SK-N-SH treated with all-trans-retinoic acid at 6 μM for 48 hours (cell line): ENCODE measurements at regions not wholly inside any gene's neighbourhood (a gene's known extent, or its start where the extent isn't known, plus 50 kb on each side); places are given as distances from the start of the nearest gene placed in this dataset.

Source experiments
- ATAC-seq: fragments of 200-7000 bp; cut with Tn5 transposase; 3 replicates; pipeline ENCODE4 v1.9.1; 2020; ENCODE audit warnings: mild to moderate bottlenecking, moderate library complexity
- ARNTL ChIP-seq: fragments of 450-650 bp; formaldehyde crosslinking; IDR thresholded peaks from 2 replicates; pipeline ENCODE4 v1.5.0; 2020; ENCODE audit warnings: low read depth, mild to moderate bottlenecking, moderate library complexity, borderline replicate concordance
- BACH2 ChIP-seq: fragments of 250-450 bp; sonication (Bioruptor Pico); IDR thresholded peaks from 2 replicates; pipeline ENCODE4 v1.9.0; 2021; ENCODE audit warnings: mild to moderate bottlenecking, borderline replicate concordance
- CREB5 ChIP-seq: fragments of 250-450 bp; sonication (Bioruptor Pico); IDR thresholded peaks from 2 replicates; pipeline ENCODE4 v1.5.1; 2020; ENCODE audit warnings: low read depth, mild to moderate bottlenecking, moderate library complexity
- CSDC2 ChIP-seq: fragments of 250-450 bp; sonication (Bioruptor Pico); IDR thresholded peaks from 2 replicates; pipeline ENCODE4 v1.5.0; 2020; ENCODE audit warnings: mild to moderate bottlenecking, moderate library complexity
- CSRNP3 ChIP-seq: fragments of 250-450 bp; sonication (Bioruptor Pico); IDR thresholded peaks from 2 replicates; pipeline ENCODE4 v1.5.1; 2021; ENCODE audit warnings: mild to moderate bottlenecking, moderate library complexity
- ESRRG ChIP-seq: fragments of 250-450 bp; sonication (Bioruptor Pico); IDR thresholded peaks from 2 replicates; pipeline ENCODE4 v1.6.1; 2021; ENCODE audit warnings: mild to moderate bottlenecking
- GLIS3 ChIP-seq: fragments of 250-450 bp; sonication (Bioruptor Pico); IDR thresholded peaks from 2 replicates; pipeline ENCODE4 v1.5.0; 2020; ENCODE audit warnings: mild to moderate bottlenecking, moderate library complexity
- ISL1 ChIP-seq: fragments of 250-450 bp; sonication (Bioruptor Pico); IDR thresholded peaks from 2 replicates; pipeline ENCODE4 v2.1.2; 2022; ENCODE audit warnings: mild to moderate bottlenecking, moderate library complexity
- OSR1 ChIP-seq: fragments of 250-450 bp; sonication (Bioruptor Pico); IDR thresholded peaks from 2 replicates; pipeline ENCODE4 v1.8.0; 2022; ENCODE audit warnings: moderate library complexity, mild to moderate bottlenecking, inconsistent platforms
- PATZ1 ChIP-seq: fragments of 250-450 bp; sonication (Bioruptor Pico); IDR thresholded peaks from 2 replicates; pipeline ENCODE4 v1.8.0; 2020; ENCODE audit warnings: mild to moderate bottlenecking, moderate library complexity, borderline replicate concordance
- PPARA ChIP-seq: fragments of 250-450 bp; sonication (Bioruptor Pico); IDR thresholded peaks from 2 replicates; pipeline ENCODE4 v1.5.0; 2020; ENCODE audit warnings: mild to moderate bottlenecking, borderline replicate concordance
- RARB ChIP-seq: fragments of 250-450 bp; sonication (Bioruptor Pico); IDR thresholded peaks from 2 replicates; pipeline ENCODE4 v1.8.0; 2021; ENCODE audit warnings: mild to moderate bottlenecking, moderate library complexity
- SNAI2 ChIP-seq: fragments of 250-450 bp; sonication (Bioruptor Pico); IDR thresholded peaks from 2 replicates; pipeline ENCODE4 v1.5.0; 2020; ENCODE audit warnings: mild to moderate bottlenecking, moderate library complexity
- TCF4 ChIP-seq: fragments of 250-450 bp; sonication (Bioruptor Pico); IDR thresholded peaks from 2 replicates; pipeline ENCODE4 v1.8.0; 2021; ENCODE audit warnings: mild to moderate bottlenecking, moderate library complexity, borderline replicate concordance
- TOX ChIP-seq: fragments of 250-450 bp; sonication (Bioruptor Pico); IDR thresholded peaks from 2 replicates; pipeline ENCODE4 v1.8.0; 2021; ENCODE audit warnings: mild to moderate bottlenecking, moderate library complexity, borderline replicate concordance
- TSHZ2 ChIP-seq: fragments of 250-450 bp; sonication (Bioruptor Pico); IDR thresholded peaks from 2 replicates; pipeline ENCODE4 v1.5.0; 2020; ENCODE audit warnings: mild to moderate bottlenecking, moderate library complexity
- ZC3H10 ChIP-seq: fragments of 250-450 bp; sonication (Bioruptor Pico); IDR thresholded peaks from 2 replicates; pipeline ENCODE4 v1.5.1; 2021; ENCODE audit warnings: mild to moderate bottlenecking, moderate library complexity
- ZFP3 ChIP-seq: fragments of 250-450 bp; sonication (Bioruptor Pico); IDR thresholded peaks from 2 replicates; pipeline ENCODE4 v1.5.0; 2020; ENCODE audit warnings: mild to moderate bottlenecking, moderate library complexity
- ZFP30 ChIP-seq: fragments of 450-650 bp; formaldehyde crosslinking; IDR thresholded peaks from 2 replicates; pipeline ENCODE4 v1.5.0; 2022; ENCODE audit warnings: mild to moderate bottlenecking, moderate library complexity
- ZNF565 ChIP-seq: fragments of 450-650 bp; formaldehyde crosslinking; conservative IDR thresholded peaks from 2 replicates; pipeline ENCODE4 v1.5.0; 2020; ENCODE audit warnings: low read depth, mild to moderate bottlenecking, moderate library complexity
- ZNF70 ChIP-seq: fragments of 450-650 bp; formaldehyde crosslinking; IDR thresholded peaks from 2 replicates; pipeline ENCODE4 v1.5.0; 2020; ENCODE audit warnings: mild to moderate bottlenecking, moderate library complexity
- ZNF8 ChIP-seq: fragments of 450-650 bp; formaldehyde crosslinking; IDR thresholded peaks from 2 replicates; pipeline ENCODE4 v1.5.0; 2020; ENCODE audit warnings: mild to moderate bottlenecking, moderate library complexity

GRCh38 chr18:66838340-66838987 lies 234.6 kb upstream of the CDH19 start:
- TF ChIP-seq ZFP3 (CRISPR knock-in tag) (no peak), OSR1 (CRISPR knock-in tag) (no peak), ZFP30 (CRISPR knock-in tag) (no peak), ZC3H10 (CRISPR knock-in tag) (no peak), RARB (CRISPR knock-in tag) (no peak), CSRNP3 (CRISPR knock-in tag) (no peak), ISL1 (no peak), TCF4 (no peak), ARNTL (CRISPR knock-in tag) (no peak), CSDC2 (CRISPR knock-in tag) (no peak), ESRRG (CRISPR knock-in tag) (no peak), GLIS3 (CRISPR knock-in tag) (no peak), TOX (CRISPR knock-in tag) (no peak), CREB5 (CRISPR knock-in tag) (no peak), BACH2 (CRISPR knock-in tag) (no peak), ZNF70 (CRISPR knock-in tag) (no peak), PPARA (no peak), TSHZ2 (CRISPR knock-in tag) (no peak), PATZ1 (CRISPR knock-in tag) (no peak)
- ATAC-seq, result no peak

GRCh38 chr18:66833646-66834045 lies 229.8 kb upstream of the CDH19 start:
- no peak for ATAC-seq
- no peak for TF ChIP-seq CSRNP3 (CRISPR knock-in tag)
- TF ChIP-seq OSR1 (CRISPR knock-in tag), result no peak
- TF ChIP-seq ZFP3 (CRISPR knock-in tag), result no peak
- no peak for TF ChIP-seq ZNF70 (CRISPR knock-in tag)
- no peak for TF ChIP-seq RARB (CRISPR knock-in tag)
- TF ChIP-seq TOX (CRISPR knock-in tag), result no peak
- no peak for TF ChIP-seq CREB5 (CRISPR knock-in tag)
- no peak for TF ChIP-seq SNAI2 (CRISPR knock-in tag)
- TF ChIP-seq ISL1, result no peak
- no peak for TF ChIP-seq ESRRG (CRISPR knock-in tag)
- TF ChIP-seq CSDC2 (CRISPR knock-in tag), result no peak
- TF ChIP-seq PPARA, result no peak
- TF ChIP-seq ZC3H10 (CRISPR knock-in tag), result no peak
- no peak for TF ChIP-seq ZNF8 (CRISPR knock-in tag)
- TF ChIP-seq ZNF565 (CRISPR knock-in tag), result no peak
- no peak for TF ChIP-seq TSHZ2 (CRISPR knock-in tag)
- TF ChIP-seq BACH2 (CRISPR knock-in tag), result no peak
- TF ChIP-seq, all 23 proteins: peak for 0
